Fibroblast of mammary gland (primary cell): ENCODE measurements at regions not wholly inside any gene's neighbourhood (a gene's known extent, or its start where the extent isn't known, plus 50 kb on each side); places are given as distances from the start of the nearest gene placed in this dataset.
A peak's percentile ranks its signal among the peaks of the same experiment; 100 is the strongest.

ENCODE experiments used
- DNase-seq: peaks from one replicate; pipeline ENCODE4 v3.0.0-alpha.2; 2010; ENCODE audit warnings: low read depth
- H3K4me3 ChIP-seq: 2 replicates; pipeline ENCODE4 v1.5.1; 2011; ENCODE audit warnings: low read depth, mild to moderate bottlenecking, low read length, moderate library complexity; ENCODE audit not compliant: control insufficient read depth
- TF ChIP-seq, protein P1 (sequence below): conservative IDR thresholded peaks from 2 replicates; pipeline ENCODE4 v1.5.1; 2011; ENCODE audit warnings: low read depth, low read length, inconsistent platforms; ENCODE audit not compliant: control insufficient read depth, insufficient read depth

DNA sequence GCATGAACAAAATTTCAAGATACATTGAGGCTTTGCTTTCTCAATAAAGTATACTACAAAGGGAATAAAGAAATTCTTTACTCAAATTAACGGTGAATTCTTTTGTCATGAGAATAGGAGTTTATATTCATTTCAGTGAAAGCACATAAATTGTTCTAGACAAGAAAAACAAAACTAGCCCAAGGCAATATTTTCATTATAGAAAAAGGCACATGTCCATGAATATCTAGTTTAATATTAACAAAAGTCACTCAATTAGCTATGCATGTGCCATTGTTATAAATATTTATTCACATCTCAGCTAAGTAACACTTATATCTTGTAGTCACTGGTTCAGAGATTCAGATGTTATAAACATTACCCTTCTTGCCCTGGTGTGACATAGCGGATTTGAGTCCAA lies 369.3 kb downstream of the GPATCH2 start:
- DNase-seq = no peak
- H3K4me3 ChIP-seq = no peak overlapping the region
- TF ChIP-seq, protein P1, sequence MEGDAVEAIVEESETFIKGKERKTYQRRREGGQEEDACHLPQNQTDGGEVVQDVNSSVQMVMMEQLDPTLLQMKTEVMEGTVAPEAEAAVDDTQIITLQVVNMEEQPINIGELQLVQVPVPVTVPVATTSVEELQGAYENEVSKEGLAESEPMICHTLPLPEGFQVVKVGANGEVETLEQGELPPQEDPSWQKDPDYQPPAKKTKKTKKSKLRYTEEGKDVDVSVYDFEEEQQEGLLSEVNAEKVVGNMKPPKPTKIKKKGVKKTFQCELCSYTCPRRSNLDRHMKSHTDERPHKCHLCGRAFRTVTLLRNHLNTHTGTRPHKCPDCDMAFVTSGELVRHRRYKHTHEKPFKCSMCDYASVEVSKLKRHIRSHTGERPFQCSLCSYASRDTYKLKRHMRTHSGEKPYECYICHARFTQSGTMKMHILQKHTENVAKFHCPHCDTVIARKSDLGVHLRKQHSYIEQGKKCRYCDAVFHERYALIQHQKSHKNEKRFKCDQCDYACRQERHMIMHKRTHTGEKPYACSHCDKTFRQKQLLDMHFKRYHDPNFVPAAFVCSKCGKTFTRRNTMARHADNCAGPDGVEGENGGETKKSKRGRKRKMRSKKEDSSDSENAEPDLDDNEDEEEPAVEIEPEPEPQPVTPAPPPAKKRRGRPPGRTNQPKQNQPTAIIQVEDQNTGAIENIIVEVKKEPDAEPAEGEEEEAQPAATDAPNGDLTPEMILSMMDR = no peak

DNA sequence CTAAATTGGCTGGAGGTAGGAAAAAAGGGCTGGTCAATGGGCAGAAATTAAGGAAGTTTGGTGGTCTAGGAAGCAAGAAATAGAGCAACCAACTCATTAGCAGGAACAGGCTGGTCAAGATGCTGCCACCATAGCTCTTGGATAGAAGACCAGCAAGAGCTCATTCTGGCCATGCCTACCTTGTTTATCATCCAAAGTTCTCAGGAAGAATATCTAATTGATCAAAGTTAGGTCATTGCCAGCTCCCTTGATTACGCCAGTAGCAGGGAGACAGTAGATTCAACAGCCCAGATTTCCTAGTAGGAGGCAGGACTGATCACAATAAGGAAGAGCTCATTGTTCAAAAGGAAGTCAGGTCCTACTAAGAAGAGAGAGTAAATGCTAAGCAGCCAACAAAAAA lies 370.2 kb downstream of the GPATCH2 start:
- TF ChIP-seq, protein P1 = no peak
- no peak for DNase-seq

DNA sequence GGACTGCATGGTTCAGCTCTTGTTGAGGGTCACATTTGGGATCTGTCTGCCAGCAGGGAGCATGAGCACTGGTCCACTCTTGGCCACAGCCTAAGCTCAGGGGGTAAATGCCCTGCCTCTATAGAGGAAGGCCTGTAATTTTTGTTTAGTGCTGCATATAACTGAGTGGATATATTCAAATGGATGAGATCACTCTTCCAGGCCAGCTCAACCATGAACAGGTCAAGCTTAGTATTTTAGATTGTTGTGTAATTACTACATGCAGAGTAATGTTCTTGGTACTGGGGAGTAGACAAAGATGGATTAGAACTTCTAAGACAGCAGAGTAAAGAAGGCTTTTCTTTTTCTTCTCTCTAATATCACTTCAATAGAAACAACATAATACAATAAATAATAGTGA lies 376.9 kb downstream of the GPATCH2 start:
- TF ChIP-seq, protein P1 = no peak
- no peak for DNase-seq
- no peak overlapping the region for H3K4me3 ChIP-seq

More for the DNA sequence above, 370.2 kb downstream of the GPATCH2 start:
- H3K4me3 ChIP-seq = no peak overlapping the region

DNA sequence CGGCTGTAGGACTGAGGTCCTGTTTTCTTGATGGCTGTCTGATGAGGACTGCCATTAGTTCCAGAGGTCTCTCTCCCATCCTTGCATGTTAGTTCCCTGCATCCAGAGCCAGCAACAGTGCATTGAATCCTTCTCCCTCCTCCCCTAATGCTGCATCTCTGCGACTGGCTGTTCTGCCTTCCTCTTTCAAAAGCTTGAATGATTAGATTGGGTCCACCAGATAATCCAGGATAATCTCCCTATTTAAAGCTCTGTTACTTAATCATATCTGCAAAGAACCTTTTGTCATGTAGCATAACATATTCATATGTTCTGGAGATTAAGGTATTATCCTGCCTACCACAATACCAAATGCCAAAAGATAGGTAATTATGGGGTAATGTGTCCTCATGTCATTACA lies 377.5 kb downstream of the GPATCH2 start:
- TF ChIP-seq, protein P1 = no peak
- H3K4me3 ChIP-seq = no peak overlapping the region
- DNase-seq = no peak

DNA sequence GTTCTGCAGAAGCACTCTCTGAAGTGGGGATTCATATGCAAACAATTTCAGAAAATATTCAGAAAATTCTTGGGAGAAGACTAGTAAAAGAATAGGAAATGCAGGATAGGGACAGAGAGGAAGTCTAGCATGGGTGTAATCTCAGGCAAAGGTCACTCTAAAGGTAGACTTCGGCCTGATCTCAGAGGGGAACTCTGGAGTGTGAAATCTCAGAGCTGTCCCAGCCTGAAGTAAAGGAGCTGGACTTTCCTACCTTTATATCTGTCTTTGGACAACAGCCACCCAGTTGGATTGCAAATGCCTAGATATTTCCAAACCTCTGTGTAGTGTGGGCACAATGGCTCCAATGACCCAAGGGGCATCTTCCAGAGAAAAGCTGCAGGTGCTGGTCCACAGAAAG lies 379.8 kb downstream of the GPATCH2 start:
- no peak overlapping the region for H3K4me3 ChIP-seq
- DNase-seq = no peak
- TF ChIP-seq, protein P1 = no peak

DNA sequence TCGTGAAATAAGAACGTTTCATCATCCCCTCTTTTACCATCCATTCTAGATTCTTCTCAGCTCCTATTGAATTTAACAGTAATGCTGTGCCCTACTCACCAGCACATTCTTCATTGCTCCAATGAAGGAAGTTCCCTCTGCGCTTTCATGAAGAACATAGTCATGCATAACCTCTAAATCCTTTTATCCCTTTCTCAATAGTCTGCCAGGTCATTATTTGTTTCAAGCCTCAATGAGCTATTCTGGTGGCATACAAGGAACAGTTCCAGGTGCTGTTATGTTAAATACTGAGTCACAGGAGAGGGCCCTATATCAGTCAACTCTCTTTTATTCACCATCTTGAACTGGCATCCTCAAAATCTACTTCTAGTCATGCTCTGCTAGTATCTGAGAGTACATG lies 381.0 kb downstream of the GPATCH2 start:
- TF ChIP-seq, protein P1 = no peak
- no peak overlapping the region for H3K4me3 ChIP-seq
- no peak for DNase-seq

DNA sequence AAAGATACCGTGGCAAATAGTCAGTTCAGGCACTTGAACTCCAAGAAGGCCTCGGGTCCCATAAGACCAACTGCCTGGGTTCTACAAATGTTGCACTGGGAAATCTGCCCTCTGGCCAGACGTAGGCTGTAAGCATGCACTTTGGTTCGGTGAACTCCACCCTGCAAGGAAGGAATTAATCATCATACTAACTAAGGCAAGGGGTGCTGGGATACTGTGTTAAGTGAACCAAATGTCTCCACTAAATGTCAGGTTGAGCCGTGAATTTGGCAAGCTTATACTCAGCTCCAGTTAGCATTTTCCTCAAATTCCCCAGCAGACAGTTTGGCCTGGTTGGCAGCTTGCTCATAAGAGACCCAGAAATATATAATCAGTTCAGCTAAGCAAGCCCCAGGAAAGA lies 385.9 kb downstream of the GPATCH2 start:
- DNase-seq = peak; percentile 12
- TF ChIP-seq, protein P1 = no peak

More for the DNA sequence above, 385.9 kb downstream of the GPATCH2 start:
- no peak overlapping the region for H3K4me3 ChIP-seq
